H1 (cell line): ENCODE measurements at regions not wholly inside any gene's neighbourhood (a gene's known extent, or its start where the extent isn't known, plus 50 kb on each side); places are given as distances from the start of the nearest gene placed in this dataset.

Experiments
- SP4 ChIP-seq: IDR thresholded peaks from 2 replicates; pipeline ENCODE4 v1.6.1; 2012; ENCODE audit warnings: low read length, inconsistent platforms
- ZNF274 ChIP-seq: IDR thresholded peaks from 2 replicates; pipeline ENCODE4 v1.7.0; 2012; ENCODE audit warnings: low read length, borderline replicate concordance; ENCODE audit errors: extremely low read depth
- TF ChIP-seq, protein P1 (sequence below), 3 experiments: IDR thresholded peaks; 1 replicate in 2 of 3; 2 replicates in 1 of 3; pipeline versions ENCODE4 v1.5.1 to v1.6.1; 2011; ENCODE audit warnings: low read length in 3 of 3, mild to moderate bottlenecking in 3 of 3, inconsistent platforms in 2 of 3, low read depth in 1 of 3, moderate library complexity in 1 of 3; ENCODE audit not compliant: insufficient read depth in 1 of 3; ENCODE audit errors: control extremely low read depth in 1 of 3

DNA sequence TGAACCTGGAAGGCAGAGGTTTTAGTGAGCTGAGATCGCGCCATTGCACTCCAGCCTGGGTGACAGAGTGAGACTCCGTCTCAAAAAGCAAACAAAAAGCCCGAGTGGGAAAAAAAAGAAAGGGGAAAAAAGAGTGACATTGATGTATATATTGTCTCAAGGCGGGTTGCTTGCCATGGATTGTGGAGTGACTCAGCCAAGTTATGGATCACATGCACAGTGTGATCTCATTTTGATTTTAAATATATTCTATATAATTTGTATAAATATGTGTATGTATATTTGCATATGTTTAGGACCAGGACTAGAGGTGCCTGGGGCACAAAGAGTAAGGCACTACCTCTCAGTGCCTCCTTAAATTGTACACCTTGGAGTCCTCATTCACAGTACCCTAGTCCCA, 116.2 kb upstream of the RASSF8 start (continued):
- TF ChIP-seq ZNF274 (no peak), SP4 (no peak)
- TF ChIP-seq, protein P1, sequence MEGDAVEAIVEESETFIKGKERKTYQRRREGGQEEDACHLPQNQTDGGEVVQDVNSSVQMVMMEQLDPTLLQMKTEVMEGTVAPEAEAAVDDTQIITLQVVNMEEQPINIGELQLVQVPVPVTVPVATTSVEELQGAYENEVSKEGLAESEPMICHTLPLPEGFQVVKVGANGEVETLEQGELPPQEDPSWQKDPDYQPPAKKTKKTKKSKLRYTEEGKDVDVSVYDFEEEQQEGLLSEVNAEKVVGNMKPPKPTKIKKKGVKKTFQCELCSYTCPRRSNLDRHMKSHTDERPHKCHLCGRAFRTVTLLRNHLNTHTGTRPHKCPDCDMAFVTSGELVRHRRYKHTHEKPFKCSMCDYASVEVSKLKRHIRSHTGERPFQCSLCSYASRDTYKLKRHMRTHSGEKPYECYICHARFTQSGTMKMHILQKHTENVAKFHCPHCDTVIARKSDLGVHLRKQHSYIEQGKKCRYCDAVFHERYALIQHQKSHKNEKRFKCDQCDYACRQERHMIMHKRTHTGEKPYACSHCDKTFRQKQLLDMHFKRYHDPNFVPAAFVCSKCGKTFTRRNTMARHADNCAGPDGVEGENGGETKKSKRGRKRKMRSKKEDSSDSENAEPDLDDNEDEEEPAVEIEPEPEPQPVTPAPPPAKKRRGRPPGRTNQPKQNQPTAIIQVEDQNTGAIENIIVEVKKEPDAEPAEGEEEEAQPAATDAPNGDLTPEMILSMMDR (IDR thresholded peaks at IDR 0.05; ENCODE audit: control extremely low read depth in 1 of 3, insufficient read depth in 1 of 3, low read depth in 1 of 3, low read length in 3 of 3), result no peak
